HUES6 (cell line): ENCODE measurements at regions not wholly inside any gene's neighbourhood (a gene's known extent, or its start where the extent isn't known, plus 50 kb on each side); places are given as distances from the start of the nearest gene placed in this dataset.

ENCODE experiments used
- H3K27ac ChIP-seq: 2 replicates; pipeline ENCODE4 v1.7.0; 2013; ENCODE audit warnings: low read depth, mild to moderate bottlenecking, low read length, inconsistent platforms
- H3K27me3 ChIP-seq: 2 replicates; pipeline ENCODE4 v1.6.1; 2013; ENCODE audit warnings: low read length; ENCODE audit not compliant: control insufficient read depth, insufficient read depth
- H3K36me3 ChIP-seq: 2 replicates; pipeline ENCODE4 v1.6.1; 2013; ENCODE audit warnings: low read length; ENCODE audit not compliant: control insufficient read depth, insufficient read depth
- H3K4me1 ChIP-seq: 2 replicates; pipeline ENCODE4 v1.6.1; 2013; ENCODE audit warnings: low read length; ENCODE audit not compliant: control insufficient read depth, insufficient read depth
- H3K4me3 ChIP-seq: 2 replicates; pipeline ENCODE4 v1.5.1; 2013; ENCODE audit warnings: low read depth, low read length
- H3K9ac ChIP-seq: one replicate; pipeline ENCODE4 v1.6.1; 2013; ENCODE audit warnings: mild to moderate bottlenecking, low read length
- H3K9me3 ChIP-seq: 2 replicates; pipeline ENCODE4 v1.6.1; 2013; ENCODE audit warnings: low read depth, low read length; ENCODE audit not compliant: control insufficient read depth, insufficient read depth

DNA sequence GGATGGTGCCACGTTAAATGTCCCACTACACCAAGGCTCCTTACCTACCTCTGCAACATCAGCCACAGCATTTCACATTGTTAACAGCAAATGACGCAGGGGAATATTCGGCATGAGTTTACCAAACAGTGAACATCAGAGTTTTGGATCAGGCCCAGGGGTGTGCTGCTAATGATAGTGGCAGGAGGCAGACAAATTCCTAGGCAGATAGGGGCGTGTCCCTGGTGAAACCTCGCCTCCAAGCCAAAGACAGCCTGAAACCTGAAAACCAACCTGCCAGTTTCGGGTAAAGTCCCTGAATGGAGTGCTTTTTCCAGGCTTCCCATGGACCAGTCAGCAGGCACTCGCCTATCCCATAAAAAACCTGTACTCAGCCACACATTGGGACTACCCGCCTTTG, 133.6 kb downstream of the SH3BGRL2 start:
- no peaks in the 10 kb centered on the region for H3K27me3 ChIP-seq
- H3K4me3 ChIP-seq = no peak overlapping the region

GRCh38 chr6:79763301-79763700, 132.2 kb downstream of the SH3BGRL2 start:
- peaks cover 15% of the 10 kb centered on the region for H3K9me3 ChIP-seq
- no peaks in the 10 kb centered on the region for H3K36me3 ChIP-seq
- H3K4me3 ChIP-seq = no peak overlapping the region
- no peaks in the 10 kb centered on the region for H3K27me3 ChIP-seq
- H3K9ac ChIP-seq = no peak overlapping the region
- no peaks in the 10 kb centered on the region for H3K4me1 ChIP-seq
- no peak overlapping the region for H3K27ac ChIP-seq

More for the DNA sequence above, 133.6 kb downstream of the SH3BGRL2 start:
- H3K9ac ChIP-seq = no peak overlapping the region
- H3K4me1 ChIP-seq = no peaks in the 10 kb centered on the region
- peaks cover 26% of the 10 kb centered on the region for H3K9me3 ChIP-seq
- no peak overlapping the region for H3K27ac ChIP-seq
- H3K36me3 ChIP-seq = no peaks in the 10 kb centered on the region

- Histone ChIP-seq H3K9ac (no peak overlapping the region), H3K27ac (no peak overlapping the region), H3K27me3 (no peaks in the 10 kb centered on the region), H3K36me3 (no peaks in the 10 kb centered on the region), H3K4me3 (no peak overlapping the region), H3K9me3 (peaks cover 12% of the 10 kb centered on the region), H3K4me1 (no peaks in the 10 kb centered on the region)
These were observed 131.2 kb downstream of the SH3BGRL2 start for GRCh38 chr6:79762370-79762769.

DNA sequence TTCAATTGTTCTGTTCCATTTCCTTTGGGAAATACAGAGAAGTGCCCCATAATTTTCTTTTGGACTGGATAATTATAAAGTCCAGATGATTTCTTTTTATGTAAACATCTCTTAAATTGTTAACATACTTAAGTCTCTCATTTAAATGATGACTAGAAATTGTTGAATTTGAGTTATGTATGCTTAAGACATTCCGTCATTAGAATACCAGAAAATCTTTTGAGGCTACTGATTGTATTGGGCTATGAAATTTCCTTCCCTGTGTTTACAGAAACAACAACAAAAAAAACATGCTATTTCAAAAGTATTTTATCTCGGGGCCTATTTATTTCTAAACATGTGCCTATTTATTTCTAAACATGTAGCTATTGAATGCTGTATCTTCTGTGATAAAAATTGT, 125.4 kb downstream of the SH3BGRL2 start:
- H3K4me1 ChIP-seq = no peaks in the 10 kb centered on the region; the same call in 1 of the 2 replicates
- H3K9me3 ChIP-seq = no peaks in the 10 kb centered on the region
- no peaks in the 10 kb centered on the region for H3K36me3 ChIP-seq
- no peak overlapping the region for H3K4me3 ChIP-seq
- no peak overlapping the region for H3K9ac ChIP-seq
- no peak overlapping the region for H3K27ac ChIP-seq
- H3K27me3 ChIP-seq = no peaks in the 10 kb centered on the region

- no peak overlapping the region for H3K27ac ChIP-seq
- no peaks in the 10 kb centered on the region; the same call in 1 of the 2 replicates for H3K4me1 ChIP-seq
- H3K4me3 ChIP-seq = no peak overlapping the region
- H3K27me3 ChIP-seq = no peaks in the 10 kb centered on the region
- H3K9me3 ChIP-seq = no peaks in the 10 kb centered on the region
- H3K9ac ChIP-seq = no peak overlapping the region
- H3K36me3 ChIP-seq = no peaks in the 10 kb centered on the region
These were observed 124.8 kb downstream of the SH3BGRL2 start for GRCh38 chr6:79755967-79756366.
